ENCODE measurements at regions not wholly inside any gene's neighbourhood (a gene's known extent, or its start where the extent isn't known, plus 50 kb on each side); places are given as distances from the start of the nearest gene placed in this dataset.

- TF ChIP-seq POLR2A (IDR thresholded peaks at IDR 0.05; ENCODE audit: low read depth, low read length) (no peak), POLR2AphosphoS5 (IDR thresholded peaks at IDR 0.05; ENCODE audit: low read depth, low read length) (no peak), TAF1 (IDR thresholded peaks at IDR 0.05; ENCODE audit: borderline replicate concordance, low read depth, low read length) (no peak)
These were observed 197.2 kb downstream of the HLX start for GRCh38 chr1:221076391-221076811.
